HL-60 (cell line): ENCODE measurements at regions not wholly inside any gene's neighbourhood (a gene's known extent, or its start where the extent isn't known, plus 50 kb on each side); places are given as distances from the start of the nearest gene placed in this dataset.
"Not testable (repeated sequence)": the region's sequence is repeated elsewhere in the genome, so short reads cannot be mapped to it uniquely, and the experiment has no call there.

Experiments used
- CTCF ChIP-seq: IDR thresholded peaks from one replicate; pipeline ENCODE4 v1.5.1; 2011; ENCODE audit warnings: low read length, control low read depth, inconsistent platforms; ENCODE audit not compliant: insufficient read depth
- POLR2AphosphoS5 ChIP-seq: IDR thresholded peaks from 2 replicates; pipeline ENCODE4 v1.6.1; 2012; ENCODE audit warnings: low read depth

- TF ChIP-seq CTCF, POLR2AphosphoS5: not testable (repeated sequence)
Observed at GRCh38 chr15:84393386-84393936, 157.9 kb downstream of the GOLGA6L4 start.
